Uterus (tissue), 2 donors: ENCODE measurements at regions not wholly inside any gene's neighbourhood (a gene's known extent, or its start where the extent isn't known, plus 50 kb on each side); places are given as distances from the start of the nearest gene placed in this dataset.

ENCODE experiments used
- CTCF ChIP-seq, 4 experiments: fragments of 200-600 bp in 2 of 4; fragments of 450-650 bp in 2 of 4; sonication (generic) in 2 of 4; IDR thresholded peaks; one replicate each; pipeline ENCODE4 v1.5.1; 2016 to 2019; ENCODE audit warnings: antibody characterized with exemption in 4 of 4, mild to moderate bottlenecking in 2 of 4, moderate library complexity in 1 of 4
- POLR2A ChIP-seq, 2 donors: fragments of 450-650 bp; IDR thresholded peaks; one replicate each; pipeline ENCODE4 v1.6.1; 2016; ENCODE audit warnings: antibody characterized with exemption in 2 of 2, mild to moderate bottlenecking in 1 of 2, moderate library complexity in 1 of 2

DNA sequence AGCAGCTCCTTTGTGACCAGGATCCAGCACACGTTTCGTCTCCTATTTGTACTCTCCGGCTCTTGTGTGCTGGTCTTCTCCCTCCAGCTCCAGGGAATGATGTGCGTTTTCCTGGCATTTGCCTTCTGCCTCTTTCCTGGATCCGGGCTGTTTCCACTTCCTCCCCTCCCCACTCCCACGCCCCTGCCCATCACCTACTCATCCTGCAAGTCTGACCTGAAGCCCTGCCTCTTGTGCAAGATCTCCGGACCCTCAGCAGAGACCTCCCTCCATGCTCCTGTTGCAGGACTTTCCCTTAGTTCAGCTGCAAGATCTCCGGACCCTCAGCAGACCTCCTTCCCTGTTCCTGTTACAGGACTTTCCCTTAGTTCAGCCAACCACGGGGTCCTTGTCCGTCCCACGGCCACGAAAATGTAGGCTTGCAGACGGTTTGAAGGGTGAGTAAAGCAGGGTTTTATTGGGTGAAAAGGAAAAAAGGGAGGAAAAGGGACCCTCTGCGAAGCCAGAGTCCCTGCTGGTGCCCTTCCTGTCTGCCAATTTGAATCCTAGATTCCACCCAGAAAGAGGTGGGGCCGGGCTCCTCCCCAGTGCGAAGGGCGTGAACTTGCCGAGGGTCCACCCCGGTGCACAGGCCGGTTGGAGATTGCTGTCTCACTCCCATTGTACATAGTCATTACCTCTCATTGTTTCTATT lies 74.4 kb upstream of the IRF2 start:
- no peak for TF ChIP-seq CTCF (IDR thresholded peaks at IDR 0.05)
- TF ChIP-seq POLR2A (IDR thresholded peaks at IDR 0.05) = no peak
